NCI-H1092 treated with DMSO at 0.1 percent for 48 hours (cell line): ENCODE measurements at regions not wholly inside any gene's neighbourhood (a gene's known extent, or its start where the extent isn't known, plus 50 kb on each side); places are given as distances from the start of the nearest gene placed in this dataset.

Experiments
- DNase-seq: peaks from one replicate; lab custom pipeline; 2025; lab: John Stamatoyannopoulos, UW

GRCh38 chr13:55669051-55669450, 1471.7 kb upstream of the PRR20A start:
- DNase-seq: no peak

DNA sequence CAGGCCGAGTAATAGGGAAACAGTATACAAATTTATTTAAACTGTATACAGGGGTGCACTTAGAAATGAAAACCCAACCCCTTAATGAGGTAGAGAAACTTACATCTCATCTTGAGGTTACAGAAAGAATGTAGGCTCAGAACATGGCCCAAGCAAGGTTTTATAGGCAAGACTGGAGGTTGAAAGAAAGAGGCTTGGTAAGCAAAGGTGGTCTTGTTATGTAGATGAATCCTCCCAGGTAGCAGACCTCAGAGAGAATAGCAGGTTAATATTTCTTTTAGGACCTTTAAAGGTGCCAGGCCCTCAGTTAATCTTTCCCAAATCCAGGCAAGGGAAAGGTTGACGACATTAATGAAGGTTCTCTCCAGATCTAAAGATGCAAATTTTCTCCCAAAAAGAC, 1466.8 kb upstream of the PRR20A start:
- no peak for DNase-seq

DNA sequence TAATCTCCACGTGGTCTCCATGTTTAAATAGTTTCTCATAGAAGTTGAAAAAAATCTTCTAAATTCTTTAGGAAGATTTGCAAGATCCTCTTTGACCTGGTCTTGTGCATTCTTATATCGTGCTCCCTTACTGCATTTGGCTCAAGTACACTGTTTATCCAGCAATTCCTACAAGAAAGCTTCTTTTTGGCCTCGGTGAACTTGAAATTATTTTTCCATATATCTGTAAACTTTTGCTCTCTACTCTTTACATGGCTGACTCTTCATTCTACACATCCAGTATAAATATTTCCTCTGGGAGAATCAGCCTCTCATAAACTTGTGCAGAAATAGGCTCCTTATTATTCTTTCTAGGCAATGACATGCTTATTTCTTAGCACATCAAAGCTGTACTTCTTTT, 1457.9 kb upstream of the PRR20A start:
- DNase-seq: no peak

GRCh38 chr13:55705526-55705925, 1435.2 kb upstream of the PRR20A start:
- DNase-seq: no peak

DNA sequence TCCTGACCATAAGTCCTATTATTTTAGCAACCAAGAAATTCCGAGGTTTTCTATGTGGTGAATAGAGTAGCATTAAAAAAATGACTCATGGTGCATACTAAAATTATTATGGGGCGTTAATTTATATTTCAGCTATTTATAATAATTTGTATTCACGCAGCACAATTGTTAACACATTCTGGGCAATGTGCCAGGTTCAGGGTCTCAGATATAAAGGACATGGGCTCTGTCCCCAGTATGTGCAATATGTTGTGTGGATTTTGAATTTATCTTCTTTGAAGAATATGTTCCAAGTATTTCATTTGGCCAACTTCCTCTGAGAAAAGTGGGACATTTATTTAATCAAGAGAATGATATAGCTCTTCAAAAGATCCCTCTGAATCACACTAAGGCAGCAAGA, 1434.7 kb upstream of the PRR20A start:
- peak; percentile 33 for DNase-seq

GRCh38 chr13:55714120-55714519, 1426.6 kb upstream of the PRR20A start:
- DNase-seq: no peak

DNA sequence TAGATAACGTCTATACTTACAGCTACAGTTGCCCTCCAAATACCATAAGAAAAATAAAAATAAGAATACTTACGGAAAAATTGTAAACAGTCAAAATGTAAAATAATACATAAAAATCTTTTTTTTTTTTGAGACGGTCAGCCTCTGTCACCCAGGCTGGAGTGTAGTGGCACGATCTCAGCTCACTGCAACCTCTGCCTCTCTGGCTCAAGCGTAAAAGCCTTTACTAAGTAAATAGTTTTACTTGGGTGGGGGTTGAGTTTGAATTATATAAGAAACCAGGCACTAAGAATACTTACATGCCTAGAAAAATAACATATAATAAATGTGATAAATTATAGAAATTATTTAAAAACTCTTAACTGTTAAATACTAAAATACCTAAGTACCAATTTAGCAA, 1413.0 kb upstream of the PRR20A start:
- DNase-seq: no peak

DNA sequence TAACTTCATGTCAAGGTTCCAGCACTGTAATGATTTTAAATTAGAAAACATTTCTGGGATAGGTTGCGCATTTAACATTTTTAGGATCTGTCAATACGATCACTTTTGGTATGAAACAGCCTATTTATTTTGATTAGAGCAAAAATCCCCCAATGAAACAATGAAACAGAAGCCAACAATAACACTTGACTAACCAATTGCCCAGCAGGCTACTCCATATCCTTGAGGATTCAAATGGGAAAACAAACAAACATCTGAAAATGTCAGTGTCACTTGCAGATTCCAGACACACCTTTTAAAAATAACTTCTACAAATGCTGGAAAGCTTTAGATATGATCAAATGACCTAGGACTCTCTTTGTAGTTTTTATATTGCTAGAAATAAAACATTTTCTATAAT, 1412.5 kb upstream of the PRR20A start:
- DNase-seq: no peak

DNA sequence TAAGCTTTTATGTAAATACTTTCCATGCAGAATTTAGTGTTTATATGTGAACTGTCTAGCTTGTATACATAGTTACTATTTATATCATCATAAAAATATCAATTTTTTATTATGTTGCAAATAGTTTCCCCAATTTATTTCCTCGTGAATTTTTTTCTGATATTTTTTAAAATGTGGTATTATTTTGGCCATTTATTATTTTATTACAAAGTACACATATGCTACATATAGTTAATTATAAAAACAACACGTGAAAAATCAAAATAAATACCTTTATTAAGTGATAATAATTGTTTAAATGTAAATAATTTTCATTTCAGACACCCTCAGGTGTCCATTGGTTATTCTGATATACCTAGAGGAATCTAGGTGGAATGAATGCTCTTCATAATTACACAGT, 1394.9 kb upstream of the PRR20A start:
- no peak for DNase-seq

- no peak for DNase-seq
Measured at GRCh38 chr13:55761986-55762385, 1378.7 kb upstream of the PRR20A start.

DNA sequence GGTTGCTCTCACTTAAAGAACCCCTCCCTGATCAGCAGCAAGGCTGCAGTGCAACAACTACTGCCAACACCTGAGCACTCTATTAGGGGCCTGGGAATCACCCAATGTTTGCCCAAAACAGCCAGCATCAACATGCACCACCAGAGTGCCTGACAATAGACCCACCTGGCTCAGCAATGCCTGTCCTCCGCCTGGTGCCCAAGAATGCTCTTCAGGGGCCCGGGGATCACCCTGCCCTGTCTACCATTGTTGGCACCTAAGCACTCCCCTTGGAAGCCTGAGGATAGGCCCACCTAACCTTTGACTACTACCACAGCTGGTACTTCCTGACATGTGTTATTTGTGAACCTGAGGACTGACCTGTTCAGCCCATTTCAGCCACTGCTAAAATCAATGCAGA, 1363.1 kb upstream of the PRR20A start:
- DNase-seq: no peak

DNA sequence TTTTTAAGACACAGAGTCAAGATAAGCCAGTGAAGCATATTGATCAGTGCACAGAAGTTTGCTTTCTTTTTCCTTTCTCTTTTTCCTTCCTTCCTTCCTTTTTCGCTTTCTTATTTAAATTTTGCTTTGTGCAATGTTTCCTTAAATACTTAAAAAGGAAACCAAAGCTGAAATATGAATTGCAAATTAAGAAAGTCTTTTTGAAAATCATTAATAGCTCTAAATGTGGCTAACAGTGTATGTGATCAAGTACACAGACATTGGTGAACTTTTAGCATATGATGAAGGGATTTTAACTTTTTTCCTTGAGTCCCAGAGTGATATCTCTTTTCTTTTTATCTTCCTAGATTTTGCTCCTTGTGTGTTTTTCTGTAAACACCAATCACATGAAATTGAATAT, 1356.9 kb upstream of the PRR20A start:
- no peak for DNase-seq

DNA sequence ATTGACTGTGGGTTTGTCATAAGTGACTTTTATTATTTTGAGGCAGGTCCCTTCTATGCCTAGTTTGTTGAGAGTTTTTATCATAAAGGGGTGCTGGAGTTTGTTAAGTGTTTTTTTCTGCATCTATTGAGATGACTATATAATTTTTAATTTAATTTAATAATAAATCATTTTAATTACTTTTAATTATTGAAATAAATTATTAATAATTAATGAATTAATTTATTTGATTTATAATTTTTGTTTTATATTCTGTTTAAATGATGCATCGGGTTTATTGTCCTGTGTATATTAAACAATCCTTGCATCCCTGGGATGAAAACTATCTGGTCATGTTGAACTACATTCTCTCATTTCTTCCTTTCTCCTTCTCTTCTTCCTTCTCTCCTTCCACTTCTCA, 1352.2 kb upstream of the PRR20A start:
- no peak for DNase-seq

GRCh38 chr13:55792544-55793193, 1348.0 kb upstream of the PRR20A start:
- no peak for DNase-seq

GRCh38 chr13:55815458-55816033, 1325.2 kb upstream of the PRR20A start:
- no peak for DNase-seq

- peak; percentile 78 for DNase-seq
Measured at GRCh38 chr13:55816976-55817601, 1323.6 kb upstream of the PRR20A start.

DNA sequence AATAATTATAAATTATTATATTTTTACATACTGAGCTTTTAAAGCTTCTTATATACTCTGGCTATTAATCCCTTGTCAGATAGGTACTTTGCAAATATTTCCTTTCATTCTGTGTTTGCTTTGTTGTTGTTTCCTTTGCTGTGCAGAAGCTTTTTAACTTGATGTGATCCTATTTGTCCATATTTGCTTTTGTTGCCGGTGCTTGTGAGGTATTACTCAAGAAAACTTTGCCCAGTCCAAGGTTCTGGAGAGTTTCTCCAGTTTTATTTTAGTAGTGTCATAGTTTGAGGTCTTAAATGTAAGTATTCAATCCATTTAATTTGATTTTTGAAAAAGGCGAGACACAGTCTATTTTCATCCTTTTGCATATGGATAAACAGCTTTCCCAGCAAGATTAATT, 1319.9 kb upstream of the PRR20A start:
- DNase-seq: no peak

DNA sequence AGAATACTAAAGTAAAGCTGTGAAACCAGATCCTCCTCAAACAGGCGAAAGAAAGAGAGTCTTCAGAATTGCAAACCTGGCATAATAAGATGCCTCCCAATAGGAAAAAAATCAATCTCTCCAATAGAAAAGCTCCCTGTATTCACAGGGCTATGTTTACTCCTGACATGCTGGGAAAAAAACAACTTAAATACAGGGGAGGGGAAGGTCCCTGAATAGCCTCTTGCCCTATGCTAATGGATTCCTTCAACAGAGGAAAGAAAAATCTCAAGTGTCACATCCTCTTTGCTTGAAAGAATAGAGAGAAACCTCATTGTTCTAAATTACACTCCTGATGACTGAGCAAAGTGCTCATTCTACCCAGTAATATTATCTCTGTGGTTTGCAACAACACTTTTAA, 1271.1 kb upstream of the PRR20A start:
- DNase-seq: no peak

DNA sequence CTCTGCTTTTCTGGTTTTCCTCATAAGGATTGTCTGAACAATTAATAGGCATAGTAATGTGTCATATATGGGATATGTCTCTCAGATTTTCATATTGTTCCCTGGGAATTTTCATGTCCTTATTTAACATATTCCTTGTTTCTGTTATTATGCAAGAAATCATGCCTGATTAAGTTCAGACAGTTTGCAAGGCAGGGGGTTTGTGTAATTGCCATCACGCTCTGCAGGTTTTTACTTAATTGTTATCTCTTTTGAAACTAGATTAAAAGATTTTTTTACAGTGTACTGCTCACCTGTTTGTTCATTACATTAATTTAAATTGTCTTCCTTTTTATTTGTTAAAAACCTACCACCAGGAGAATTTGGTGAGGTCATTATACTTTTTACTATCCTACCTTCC, 1253.2 kb upstream of the PRR20A start:
- DNase-seq: no peak

GRCh38 chr13:55893540-55893939, 1247.2 kb upstream of the PRR20A start:
- no peak for DNase-seq

GRCh38 chr13:55937180-55937579, 1203.5 kb upstream of the PRR20A start:
- DNase-seq: no peak

DNA sequence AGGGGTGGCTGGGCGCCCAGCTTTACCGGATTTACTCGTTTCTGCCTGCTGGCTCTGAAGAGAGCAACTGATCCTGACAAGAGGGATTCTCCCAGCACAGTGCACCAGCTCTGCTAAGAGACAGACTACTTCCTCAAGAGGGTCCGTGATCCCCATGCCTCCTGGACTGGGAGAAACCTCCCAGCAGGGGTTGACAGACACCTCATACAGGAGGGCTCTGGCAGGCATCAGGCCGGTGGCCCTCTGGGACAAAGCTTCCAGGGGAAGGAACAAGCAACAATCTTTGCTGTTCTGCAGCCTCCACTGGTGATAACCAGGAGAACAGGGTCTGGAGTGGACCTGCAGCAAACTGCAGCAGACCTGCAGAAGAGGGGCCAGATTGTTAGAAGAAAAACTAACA, 1192.5 kb upstream of the PRR20A start:
- DNase-seq: no peak

DNA sequence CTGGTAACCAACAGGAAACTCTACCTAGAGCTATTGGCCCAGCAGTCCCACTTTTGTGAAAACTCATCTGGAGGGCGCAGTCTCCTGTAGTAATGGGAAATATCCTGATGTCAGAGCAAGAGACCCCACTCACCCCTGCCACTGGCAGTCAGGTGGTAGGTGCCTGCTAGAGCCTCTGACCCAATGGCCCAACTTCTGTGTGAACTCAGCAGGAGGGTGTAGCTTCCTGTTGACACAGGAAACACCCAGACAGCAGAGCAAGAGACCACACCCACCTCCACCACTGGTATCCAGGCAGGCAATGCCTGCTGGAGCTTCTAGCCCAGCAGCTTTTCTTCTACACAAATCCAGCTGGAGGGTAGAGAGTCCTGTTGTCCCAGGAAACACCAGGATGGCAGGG, 1176.8 kb upstream of the PRR20A start:
- no peak for DNase-seq

- DNase-seq: no peak
Measured at GRCh38 chr13:55967055-55967454, 1173.7 kb upstream of the PRR20A start.
